Gastrocnemius medialis (tissue), 4 donors: ENCODE measurements at regions not wholly inside any gene's neighbourhood (a gene's known extent, or its start where the extent isn't known, plus 50 kb on each side); places are given as distances from the start of the nearest gene placed in this dataset.

Experiments
- ATAC-seq, 2 donors: fragments of 150-250 bp; one replicate each; pipeline ENCODE4 v1.9.1; 2016
- DNase-seq, 2 donors: peaks; one replicate each; pipeline ENCODE4 v3.0.0-alpha.2; 2019
- H3K27ac ChIP-seq, 4 donors: fragments of 200-600 bp; sonication (generic); 1 replicate in 1 of 4; 2 replicates in 3 of 4; pipeline ENCODE4 v1.5.1; 2016 to 2018; ENCODE audit warnings: mild to moderate bottlenecking in 2 of 4, moderate library complexity in 1 of 4
- H3K27me3 ChIP-seq, 3 donors: fragments of 200-600 bp; sonication (generic) in 2 of 3; 1 replicate in 1 of 3; 2 replicates in 2 of 3; pipeline versions ENCODE4 v1.5.1 to v1.6.0; 2016 to 2019; ENCODE audit warnings: mild to moderate bottlenecking in 1 of 3, moderate library complexity in 1 of 3
- H3K36me3 ChIP-seq, 2 donors: fragments of 200-600 bp; sonication (generic) in 1 of 2; one replicate each; pipeline ENCODE4 v1.5.1; 2017 to 2018
- H3K4me1 ChIP-seq, 2 donors: fragments of 200-600 bp; sonication (generic) in 1 of 2; one replicate each; pipeline ENCODE4 v1.5.1; 2016 to 2017; ENCODE audit warnings: mild to moderate bottlenecking in 2 of 2
- H3K4me3 ChIP-seq, 4 donors: fragments of 200-600 bp; sonication (generic) in 3 of 4; 1 replicate in 1 of 4; 2 replicates in 3 of 4; pipeline ENCODE4 v1.5.1; 2016 to 2019; ENCODE audit warnings: mild to moderate bottlenecking in 2 of 4
- H3K9me3 ChIP-seq, 3 donors: fragments of 200-600 bp; sonication (generic) in 2 of 3; 1 replicate in 1 of 3; 2 replicates in 2 of 3; pipeline ENCODE4 v1.5.1; 2016 to 2019
- POLR2A ChIP-seq, 2 donors: fragments of 450-650 bp; IDR thresholded peaks; one replicate each; pipeline ENCODE4 v1.6.1; 2017; ENCODE audit warnings: antibody characterized with exemption in 2 of 2, mild to moderate bottlenecking in 2 of 2, moderate library complexity in 2 of 2
- in situ Hi-C, 4 donors: fragments of 200-750 bp; cut with MboI; loops; one replicate each; pipeline versions ENCODE4 v1.15.0 to v1.8.0; 2017; ENCODE audit warnings: low sequenced_read_pairs in 4 of 4
- intact Hi-C: fragments of 100-400 bp; cut with DNase I; formaldehyde crosslinking; loops from one replicate; pipeline ENCODE4 v1.15.1; 2023; ENCODE audit warnings: low total_unique reads
- TF ChIP-seq, protein P1 (sequence below), 5 experiments: fragments of 450-650 bp in 3 of 5; fragments of 200-600 bp in 2 of 5; sonication (generic) in 2 of 5; IDR thresholded peaks in 4 of 5; conservative IDR thresholded peaks in 1 of 5; 1 replicate in 4 of 5; 2 replicates in 1 of 5; pipeline ENCODE4 v1.5.1; 2016 to 2019; ENCODE audit warnings: antibody characterized with exemption in 5 of 5, mild to moderate bottlenecking in 3 of 5, moderate library complexity in 3 of 5

DNA sequence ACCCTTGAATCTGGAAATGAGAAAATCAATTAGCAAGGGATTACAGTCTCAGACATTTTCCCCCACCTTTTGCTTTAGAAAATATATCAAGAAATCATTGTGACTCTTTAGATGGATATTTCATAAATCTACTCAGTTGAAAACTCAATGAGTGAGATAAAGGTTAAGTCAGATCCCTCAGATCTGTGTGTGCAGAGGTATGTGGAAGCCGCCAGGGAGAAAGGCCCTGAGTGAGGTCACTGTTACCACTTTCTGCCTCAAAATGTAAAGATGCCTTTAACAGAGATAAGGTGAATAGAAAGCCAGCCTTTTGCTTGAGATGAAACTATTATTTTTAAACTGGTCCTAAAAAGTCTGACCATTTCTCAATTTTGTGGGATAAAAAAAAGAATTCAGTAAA, 225.6 kb upstream of the HES1 start:
- TF ChIP-seq, protein P1, sequence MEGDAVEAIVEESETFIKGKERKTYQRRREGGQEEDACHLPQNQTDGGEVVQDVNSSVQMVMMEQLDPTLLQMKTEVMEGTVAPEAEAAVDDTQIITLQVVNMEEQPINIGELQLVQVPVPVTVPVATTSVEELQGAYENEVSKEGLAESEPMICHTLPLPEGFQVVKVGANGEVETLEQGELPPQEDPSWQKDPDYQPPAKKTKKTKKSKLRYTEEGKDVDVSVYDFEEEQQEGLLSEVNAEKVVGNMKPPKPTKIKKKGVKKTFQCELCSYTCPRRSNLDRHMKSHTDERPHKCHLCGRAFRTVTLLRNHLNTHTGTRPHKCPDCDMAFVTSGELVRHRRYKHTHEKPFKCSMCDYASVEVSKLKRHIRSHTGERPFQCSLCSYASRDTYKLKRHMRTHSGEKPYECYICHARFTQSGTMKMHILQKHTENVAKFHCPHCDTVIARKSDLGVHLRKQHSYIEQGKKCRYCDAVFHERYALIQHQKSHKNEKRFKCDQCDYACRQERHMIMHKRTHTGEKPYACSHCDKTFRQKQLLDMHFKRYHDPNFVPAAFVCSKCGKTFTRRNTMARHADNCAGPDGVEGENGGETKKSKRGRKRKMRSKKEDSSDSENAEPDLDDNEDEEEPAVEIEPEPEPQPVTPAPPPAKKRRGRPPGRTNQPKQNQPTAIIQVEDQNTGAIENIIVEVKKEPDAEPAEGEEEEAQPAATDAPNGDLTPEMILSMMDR (IDR thresholded peaks at IDR 0.05 in 4 of 5, conservative IDR thresholded peaks at IDR 0.05 in 1 of 5), result no peak
- no peak for TF ChIP-seq POLR2A (IDR thresholded peaks at IDR 0.05)
- Histone ChIP-seq H3K27me3 (no peaks in the 10 kb centered on the region), H3K36me3 (no peaks in the 10 kb centered on the region), H3K27ac (no peak overlapping the region), H3K9me3 (no peaks in the 10 kb centered on the region), H3K4me3 (no peak overlapping the region), H3K4me1 (no peaks in the 10 kb centered on the region)
- in situ Hi-C loops (no loop called here), intact Hi-C loops (no loop called here)
- ATAC-seq, result no peak
- DNase-seq, result no peak

DNA sequence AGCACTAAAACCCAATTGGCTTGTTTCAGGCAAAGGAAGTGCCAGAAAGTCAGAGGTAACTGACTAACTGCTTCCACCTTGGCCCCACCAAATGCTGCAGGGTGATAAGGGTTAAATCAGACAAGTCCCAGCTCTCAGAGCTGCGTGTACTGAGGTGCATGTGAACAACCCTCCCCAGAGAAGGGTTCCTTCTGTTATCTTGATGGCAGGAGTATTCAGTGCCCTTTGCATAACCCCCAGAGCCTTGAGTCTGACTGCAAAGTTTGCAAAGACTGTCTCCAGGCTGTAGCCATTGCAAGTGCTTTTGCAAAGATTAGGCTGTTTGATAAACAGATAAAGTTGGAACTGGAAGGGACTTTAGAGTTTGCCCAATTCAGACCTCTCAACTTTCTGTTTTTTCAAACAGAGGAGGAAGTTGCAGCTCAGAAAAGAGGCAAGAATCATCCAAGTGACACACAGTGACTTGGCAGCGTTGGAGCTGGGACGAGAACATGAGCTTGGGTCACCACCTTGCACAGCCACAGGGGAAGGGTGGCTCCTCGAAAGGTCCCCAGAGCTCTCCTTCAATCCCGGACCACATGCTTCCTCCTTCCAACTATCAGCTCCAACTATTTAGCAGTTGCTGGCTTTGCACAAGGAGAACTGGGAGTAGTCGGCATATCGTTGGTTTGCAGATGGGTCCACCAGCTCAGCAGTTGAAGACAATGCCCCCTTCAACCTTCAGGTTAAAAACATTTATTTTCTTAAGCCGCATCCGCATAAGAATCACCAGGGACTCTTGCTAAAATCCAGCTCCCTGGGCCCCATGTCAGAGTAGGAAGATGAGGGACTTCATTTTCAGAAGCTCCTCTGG, 224.8 kb upstream of the HES1 start:
- peak in 1 of 2 donors; percentile 35 for DNase-seq
- no peak for TF ChIP-seq POLR2A (IDR thresholded peaks at IDR 0.05)
- TF ChIP-seq, protein P1 (IDR thresholded peaks at IDR 0.05 in 4 of 5, conservative IDR thresholded peaks at IDR 0.05 in 1 of 5), result no peak

DNA sequence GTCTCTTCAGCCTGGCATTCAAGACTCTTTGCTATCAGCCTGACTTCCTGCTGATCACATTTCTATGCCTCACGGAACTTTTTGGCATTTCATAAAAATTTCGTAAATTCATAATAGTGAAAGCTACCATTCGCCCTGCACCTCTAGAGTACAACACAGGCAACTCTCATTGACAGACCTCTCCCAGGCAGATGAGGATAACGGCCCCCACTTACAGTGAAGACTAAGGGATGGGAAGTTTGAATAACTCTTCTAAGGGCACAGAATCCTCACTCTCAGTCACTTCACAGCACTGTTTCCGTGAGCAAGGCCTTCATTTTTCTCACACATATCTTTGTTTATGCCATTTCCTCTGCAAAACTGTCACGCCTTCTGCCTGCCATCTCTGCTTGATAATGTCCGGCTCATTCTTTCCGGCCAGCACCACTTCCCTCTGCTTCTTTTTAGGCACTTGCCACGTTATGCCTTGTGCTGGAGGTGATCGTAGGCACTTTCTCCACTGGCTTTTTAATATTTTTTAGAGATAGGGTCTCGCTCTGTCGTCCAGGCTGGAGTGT, 224.1 kb upstream of the HES1 start:
- Histone ChIP-seq H3K4me1 (no peaks in the 10 kb centered on the region), H3K36me3 (no peaks in the 10 kb centered on the region), H3K9me3 (no peaks in the 10 kb centered on the region), H3K27ac (no peak overlapping the region), H3K27me3 (no peaks in the 10 kb centered on the region), H3K4me3 (no peak overlapping the region)
- TF ChIP-seq POLR2A (IDR thresholded peaks at IDR 0.05), result no peak
- TF ChIP-seq, protein P1 (IDR thresholded peaks at IDR 0.05 in 4 of 5, conservative IDR thresholded peaks at IDR 0.05 in 1 of 5), result no peak
- ATAC-seq (no peak), DNase-seq (no peak)
- in situ Hi-C loops (no loop called here), intact Hi-C loops (no loop called here)

More for the DNA sequence above, 224.8 kb upstream of the HES1 start:
- Histone ChIP-seq H3K4me1 (no peaks in the 10 kb centered on the region), H3K27ac (no peak overlapping the region), H3K9me3 (no peaks in the 10 kb centered on the region), H3K27me3 (no peaks in the 10 kb centered on the region), H3K4me3 (no peak overlapping the region), H3K36me3 (no peaks in the 10 kb centered on the region)
- ATAC-seq, result peak in 1 of 2 donors; percentile 33
- in situ Hi-C loops, result no loop called here
- intact Hi-C loops, result no loop called here

DNA sequence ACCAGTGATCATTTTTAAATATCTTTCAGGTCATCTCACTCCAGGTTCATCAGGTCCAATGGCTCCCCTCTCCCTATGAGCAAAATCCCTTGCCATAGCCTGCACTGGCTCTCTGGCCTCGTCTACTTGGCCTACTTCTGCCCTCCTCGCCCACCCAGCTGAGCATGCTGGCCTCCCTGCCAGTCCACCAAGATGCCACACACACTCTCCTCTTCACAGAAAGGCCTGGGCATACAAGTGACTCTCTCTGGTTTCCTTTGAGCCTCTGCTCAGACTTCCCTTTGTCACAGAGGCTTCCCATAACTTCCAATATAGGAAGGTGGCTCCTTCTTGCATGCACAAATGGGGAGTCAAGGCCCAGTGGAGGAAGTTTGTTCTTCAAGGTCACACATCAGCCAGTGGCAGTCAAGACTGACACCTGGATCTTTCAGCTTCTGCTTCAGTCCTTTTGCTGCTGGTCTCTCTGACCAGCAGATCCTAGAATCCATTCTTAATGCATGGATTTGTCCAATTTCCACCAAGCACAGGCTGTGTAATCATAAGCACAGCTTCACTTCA, 223.2 kb upstream of the HES1 start:
- no peak for TF ChIP-seq POLR2A (IDR thresholded peaks at IDR 0.05)
- TF ChIP-seq, protein P1 (IDR thresholded peaks at IDR 0.05 in 4 of 5, conservative IDR thresholded peaks at IDR 0.05 in 1 of 5), result no peak
- ATAC-seq (no peak), DNase-seq (no peak)
- no peaks in the 10 kb centered on the region for H3K36me3 ChIP-seq
- H3K27ac ChIP-seq, result no peak overlapping the region
- no peaks in the 10 kb centered on the region for H3K4me1 ChIP-seq
- intact Hi-C loops (no loop called here), in situ Hi-C loops (no loop called here)
- H3K27me3 ChIP-seq, result no peaks in the 10 kb centered on the region
- no peaks in the 10 kb centered on the region for H3K9me3 ChIP-seq
- H3K4me3 ChIP-seq, result no peak overlapping the region
